GM13976 (cell line): ENCODE measurements at regions not wholly inside any gene's neighbourhood (a gene's known extent, or its start where the extent isn't known, plus 50 kb on each side); places are given as distances from the start of the nearest gene placed in this dataset.

Source experiments
- DNase-seq: peaks from one replicate; pipeline ENCODE4 v3.0.0; 2012; ENCODE audit warnings: low spot score
- CTCF ChIP-seq: IDR thresholded peaks from 2 replicates; pipeline ENCODE4 v1.5.1; 2012; ENCODE audit warnings: borderline replicate concordance, mild to moderate bottlenecking; ENCODE audit not compliant: insufficient read depth; ENCODE audit errors: extremely low read depth, missing control alignments, control extremely low read depth
- in situ Hi-C: fragments of 300-500 bp; cut with MboI; formaldehyde crosslinking; loops from one replicate; pipeline ENCODE4 v1.12.0; 2022; ENCODE audit warnings: low sequenced_read_pairs, mixed read lengths, inconsistent platforms; ENCODE audit not compliant: unreplicated experiment

DNA sequence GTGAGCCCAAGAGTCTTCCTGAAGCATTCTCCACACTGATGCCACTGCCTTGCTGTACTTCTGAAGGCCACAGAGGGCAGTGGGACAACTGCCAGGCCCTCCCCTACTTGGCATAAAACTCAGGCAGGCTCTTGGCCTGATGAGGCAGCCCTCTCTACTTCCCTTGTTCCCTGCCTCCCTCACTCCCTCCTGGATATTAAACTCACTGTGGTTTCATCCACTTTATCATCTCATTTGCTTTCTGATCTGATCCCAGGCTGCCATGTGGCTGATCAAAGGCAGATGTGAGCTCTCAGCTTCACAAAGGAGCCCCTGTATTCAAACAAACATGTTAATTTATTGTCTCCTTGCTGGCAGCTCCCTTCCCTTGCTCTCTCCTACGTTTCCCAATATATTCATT lies 533.5 kb downstream of the IGSF11 start:
- TF ChIP-seq CTCF = no peak
- no peak for DNase-seq
- in situ Hi-C loops = no loop called here

DNA sequence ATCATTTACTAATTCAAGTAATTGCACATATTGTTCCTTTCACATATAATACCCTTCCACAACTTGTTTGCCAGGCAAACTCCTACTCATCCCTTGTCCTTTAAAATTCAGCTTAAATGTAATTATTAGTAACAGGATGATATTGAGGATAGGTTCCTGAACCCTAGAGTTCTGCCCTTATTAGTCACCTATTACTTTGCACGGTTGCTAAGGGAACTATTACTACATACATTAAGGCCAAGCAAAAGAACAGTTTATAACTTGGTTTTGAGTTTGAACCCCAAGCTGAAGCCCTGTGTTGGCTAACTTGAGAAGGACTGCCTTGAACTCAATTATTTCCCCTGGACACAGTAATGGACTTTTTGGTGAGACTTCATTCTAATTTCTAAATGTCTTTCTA lies 529.7 kb downstream of the IGSF11 start:
- TF ChIP-seq CTCF = no peak
- DNase-seq = no peak
- in situ Hi-C loops = no loop called here

GRCh38 chr3:118505784-118506183 lies 528.9 kb downstream of the IGSF11 start:
- DNase-seq = no peak
- no peak for TF ChIP-seq CTCF
- in situ Hi-C loops = no loop called here

GRCh38 chr3:118511402-118511801 lies 523.2 kb downstream of the IGSF11 start:
- in situ Hi-C loops = no loop called here
- DNase-seq = no peak
- no peak for TF ChIP-seq CTCF

DNA sequence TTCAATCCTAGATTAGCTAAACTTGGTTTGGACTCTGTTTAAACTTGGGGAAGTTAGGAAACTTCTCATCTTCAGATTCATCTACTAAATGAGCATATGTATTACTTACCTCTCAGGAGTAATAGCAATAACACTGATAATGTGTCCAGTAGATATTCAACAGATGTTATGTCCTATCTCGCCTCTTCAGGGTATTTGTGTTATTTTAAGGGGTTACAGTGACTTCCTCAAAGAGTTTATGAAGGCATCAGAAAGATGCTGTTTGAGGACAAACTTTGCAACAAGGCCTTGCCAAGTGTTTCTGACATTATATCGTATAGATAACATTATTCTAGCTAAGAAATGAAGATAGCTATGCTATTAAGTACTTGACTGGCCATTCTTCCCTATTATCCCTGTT lies 522.3 kb downstream of the IGSF11 start:
- DNase-seq = no peak
- in situ Hi-C loops = no loop called here
- no peak for TF ChIP-seq CTCF

- in situ Hi-C loops = no loop called here
- no peak for TF ChIP-seq CTCF
- no peak for DNase-seq
Observed at GRCh38 chr3:118525077-118525476, 509.6 kb downstream of the IGSF11 start.
